ENCODE measurements at regions not wholly inside any gene's neighbourhood (a gene's known extent, or its start where the extent isn't known, plus 50 kb on each side); places are given as distances from the start of the nearest gene placed in this dataset.
"Not testable (repeated sequence)": the region's sequence is repeated elsewhere in the genome, so short reads cannot be mapped to it uniquely, and the experiment has no call there.

GRCh38 chr4:162977788-162978187, 188.9 kb downstream of the NAF1 start:
- H3K4me3 Mint-ChIP-seq: no peak overlapping the region
- no peaks in the 10 kb centered on the region for H3K36me3 Mint-ChIP-seq
- no peak for DNase-seq
- H3K4me1 Mint-ChIP-seq: no peaks in the 10 kb centered on the region
- ATAC-seq: no peak
- H3K27me3 Mint-ChIP-seq: no peaks in the 10 kb centered on the region
- no peak overlapping the region for H3K27ac Mint-ChIP-seq
- CTCF ChIA-PET: no interaction called here
- H3K9me3 Mint-ChIP-seq (ENCODE audit: low read depth): no peaks in the 10 kb centered on the region

GRCh38 chr4:162972661-162973330, 193.9 kb downstream of the NAF1 start:
- Mint-ChIP-seq H3K4me3 (no peak overlapping the region), H3K4me1 (no peaks in the 10 kb centered on the region), H3K27me3 (no peaks in the 10 kb centered on the region), H3K9me3 (ENCODE audit: low read depth) (no peaks in the 10 kb centered on the region), H3K36me3 (no peaks in the 10 kb centered on the region), H3K27ac (no peak overlapping the region)
- ATAC-seq (no peak), DNase-seq (no peak)
- CTCF ChIA-PET: no interaction called here

GRCh38 chr4:162969194-162969593, 197.5 kb downstream of the NAF1 start:
- no peaks in the 10 kb centered on the region for H3K36me3 Mint-ChIP-seq
- peaks cover 2% of the 10 kb centered on the region for H3K9me3 Mint-ChIP-seq (ENCODE audit: low read depth)
- H3K27ac Mint-ChIP-seq: no peak overlapping the region
- ATAC-seq (no peak), DNase-seq (no peak)
- CTCF ChIA-PET: no interaction called here
- no peak overlapping the region for H3K4me3 Mint-ChIP-seq
- no peaks in the 10 kb centered on the region for H3K27me3 Mint-ChIP-seq
- H3K4me1 Mint-ChIP-seq: no peaks in the 10 kb centered on the region

- not testable (repeated sequence) for H3K4me1 Mint-ChIP-seq; H3K4me3 Mint-ChIP-seq; ATAC-seq; DNase-seq; H3K27ac Mint-ChIP-seq; H3K27me3 Mint-ChIP-seq; H3K36me3 Mint-ChIP-seq; H3K9me3 Mint-ChIP-seq (ENCODE audit: low read depth)
- CTCF ChIA-PET: interaction anchor here (0.7 kb wide), 1 partner anchor 445 kb away, joined by 3 read pairs; no protein-coding TSS in a partner anchor
These were observed 200.7 kb downstream of the NAF1 start for GRCh38 chr4:162965978-162966377.

- Mint-ChIP-seq H3K27me3 (no peaks in the 10 kb centered on the region), H3K27ac (no peak overlapping the region), H3K36me3 (no peaks in the 10 kb centered on the region), H3K4me1 (no peaks in the 10 kb centered on the region), H3K4me3 (no peak overlapping the region), H3K9me3 (ENCODE audit: low read depth) (no peaks in the 10 kb centered on the region)
- ATAC-seq (no peak), DNase-seq (no peak)
- CTCF ChIA-PET: no interaction called here
These were observed 207.6 kb downstream of the NAF1 start for GRCh38 chr4:162959046-162959445.

GRCh38 chr4:162957521-162958143, 209.1 kb downstream of the NAF1 start:
- H3K27ac Mint-ChIP-seq: no peak overlapping the region
- DNase-seq: no peak
- no peaks in the 10 kb centered on the region for H3K4me1 Mint-ChIP-seq
- no peak for ATAC-seq
- H3K27me3 Mint-ChIP-seq: no peaks in the 10 kb centered on the region
- no peaks in the 10 kb centered on the region for H3K36me3 Mint-ChIP-seq
- no peaks in the 10 kb centered on the region for H3K9me3 Mint-ChIP-seq (ENCODE audit: low read depth)
- no peak overlapping the region for H3K4me3 Mint-ChIP-seq
- CTCF ChIA-PET: interaction anchor here (0.7 kb wide), 1 partner anchor 298 kb away, joined by 3 read pairs; no protein-coding TSS in a partner anchor

- ATAC-seq (no peak), DNase-seq (no peak)
- Mint-ChIP-seq H3K36me3 (no peaks in the 10 kb centered on the region), H3K4me3 (no peak overlapping the region), H3K9me3 (ENCODE audit: low read depth) (no peaks in the 10 kb centered on the region), H3K27ac (no peak overlapping the region), H3K27me3 (no peaks in the 10 kb centered on the region), H3K4me1 (no peaks in the 10 kb centered on the region)
- CTCF ChIA-PET: no interaction called here
These were observed 211.7 kb downstream of the NAF1 start for GRCh38 chr4:162954976-162955375.

GRCh38 chr4:162952232-162952631, 214.5 kb downstream of the NAF1 start:
- no peaks in the 10 kb centered on the region for H3K27me3 Mint-ChIP-seq
- no peaks in the 10 kb centered on the region for H3K36me3 Mint-ChIP-seq
- no peak overlapping the region for H3K27ac Mint-ChIP-seq
- no peaks in the 10 kb centered on the region for H3K4me1 Mint-ChIP-seq
- no peak for DNase-seq
- H3K9me3 Mint-ChIP-seq (ENCODE audit: low read depth): no peaks in the 10 kb centered on the region
- CTCF ChIA-PET: no interaction called here
- ATAC-seq: no peak
- no peak overlapping the region for H3K4me3 Mint-ChIP-seq

GRCh38 chr4:162945713-162946112, 221.0 kb downstream of the NAF1 start:
- CTCF ChIA-PET: no interaction called here

GRCh38 chr4:162943263-162943662, 223.4 kb downstream of the NAF1 start:
- no peak overlapping the region for H3K27ac Mint-ChIP-seq
- CTCF ChIA-PET: no interaction called here
- no peaks in the 10 kb centered on the region for H3K36me3 Mint-ChIP-seq
- no peaks in the 10 kb centered on the region for H3K4me1 Mint-ChIP-seq
- no peak overlapping the region for H3K4me3 Mint-ChIP-seq
- H3K9me3 Mint-ChIP-seq (ENCODE audit: low read depth): no peaks in the 10 kb centered on the region
- ATAC-seq (no peak), DNase-seq (no peak)
- no peaks in the 10 kb centered on the region for H3K27me3 Mint-ChIP-seq

More at GRCh38 chr4:162945713-162946112, 221.0 kb downstream of the NAF1 start:
- DNase-seq (no peak), ATAC-seq (no peak)
- Mint-ChIP-seq H3K27me3 (no peaks in the 10 kb centered on the region), H3K9me3 (ENCODE audit: low read depth) (no peaks in the 10 kb centered on the region), H3K27ac (no peak overlapping the region), H3K4me1 (no peaks in the 10 kb centered on the region), H3K4me3 (no peak overlapping the region), H3K36me3 (no peaks in the 10 kb centered on the region)

GRCh38 chr4:162938738-162939485, 227.8 kb downstream of the NAF1 start:
- ATAC-seq: no peak
- no peak overlapping the region for H3K27ac Mint-ChIP-seq

GRCh38 chr4:162935214-162935613, 231.5 kb downstream of the NAF1 start:
- no peaks in the 10 kb centered on the region for H3K9me3 Mint-ChIP-seq (ENCODE audit: low read depth)
- no peak for ATAC-seq
- H3K27ac Mint-ChIP-seq: no peak overlapping the region
- H3K36me3 Mint-ChIP-seq: no peaks in the 10 kb centered on the region
- CTCF ChIA-PET: no interaction called here
- no peaks in the 10 kb centered on the region for H3K4me1 Mint-ChIP-seq
- no peak for DNase-seq
- no peak overlapping the region for H3K4me3 Mint-ChIP-seq
- no peaks in the 10 kb centered on the region for H3K27me3 Mint-ChIP-seq

More at GRCh38 chr4:162938738-162939485, 227.8 kb downstream of the NAF1 start:
- no peaks in the 10 kb centered on the region for H3K36me3 Mint-ChIP-seq
- H3K4me1 Mint-ChIP-seq: no peaks in the 10 kb centered on the region
- no peak for DNase-seq
- no peak overlapping the region for H3K4me3 Mint-ChIP-seq
- CTCF ChIA-PET: no interaction called here
- no peaks in the 10 kb centered on the region for H3K9me3 Mint-ChIP-seq (ENCODE audit: low read depth)
- H3K27me3 Mint-ChIP-seq: no peaks in the 10 kb centered on the region

- no peaks in the 10 kb centered on the region for H3K9me3 Mint-ChIP-seq (ENCODE audit: low read depth)
- CTCF ChIA-PET: no interaction called here
- no peak overlapping the region for H3K4me3 Mint-ChIP-seq
- no peak for DNase-seq
- no peaks in the 10 kb centered on the region for H3K27me3 Mint-ChIP-seq
- no peak for ATAC-seq
- H3K4me1 Mint-ChIP-seq: no peaks in the 10 kb centered on the region
- no peak overlapping the region for H3K27ac Mint-ChIP-seq
- H3K36me3 Mint-ChIP-seq: no peaks in the 10 kb centered on the region
These were observed 235.4 kb downstream of the NAF1 start for GRCh38 chr4:162931286-162931685.
